CD4-positive, alpha-beta T cell treated with Interleukin-4 for 1 hour (primary cell): ENCODE measurements at regions not wholly inside any gene's neighbourhood (a gene's known extent, or its start where the extent isn't known, plus 50 kb on each side); places are given as distances from the start of the nearest gene placed in this dataset.

Experiments used
- DNase-seq, 2 donors: peaks; one replicate each; pipeline ENCODE4 v3.0.0-alpha.2; 2020 to 2022

DNA sequence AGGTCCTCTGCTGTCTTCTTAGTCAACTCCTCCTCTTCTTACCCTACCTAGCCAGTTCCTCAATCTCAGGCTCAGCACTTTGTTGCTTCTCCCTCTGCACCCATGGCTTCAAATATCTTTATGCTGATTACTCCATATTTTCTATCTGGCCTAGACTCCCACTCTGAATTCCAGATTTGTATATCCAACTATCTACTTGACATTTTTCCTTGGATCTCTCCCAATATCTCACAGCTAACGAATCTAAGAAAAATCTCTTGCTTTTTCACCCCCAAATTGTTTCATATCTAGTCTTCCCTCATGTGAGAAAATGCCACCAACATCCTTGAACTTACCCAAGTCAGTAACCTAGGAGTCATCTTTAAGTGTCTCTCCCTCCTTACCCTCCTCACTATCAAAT is 176.4 kb upstream of the ERCC4 start:
- DNase-seq, result no peak

DNA sequence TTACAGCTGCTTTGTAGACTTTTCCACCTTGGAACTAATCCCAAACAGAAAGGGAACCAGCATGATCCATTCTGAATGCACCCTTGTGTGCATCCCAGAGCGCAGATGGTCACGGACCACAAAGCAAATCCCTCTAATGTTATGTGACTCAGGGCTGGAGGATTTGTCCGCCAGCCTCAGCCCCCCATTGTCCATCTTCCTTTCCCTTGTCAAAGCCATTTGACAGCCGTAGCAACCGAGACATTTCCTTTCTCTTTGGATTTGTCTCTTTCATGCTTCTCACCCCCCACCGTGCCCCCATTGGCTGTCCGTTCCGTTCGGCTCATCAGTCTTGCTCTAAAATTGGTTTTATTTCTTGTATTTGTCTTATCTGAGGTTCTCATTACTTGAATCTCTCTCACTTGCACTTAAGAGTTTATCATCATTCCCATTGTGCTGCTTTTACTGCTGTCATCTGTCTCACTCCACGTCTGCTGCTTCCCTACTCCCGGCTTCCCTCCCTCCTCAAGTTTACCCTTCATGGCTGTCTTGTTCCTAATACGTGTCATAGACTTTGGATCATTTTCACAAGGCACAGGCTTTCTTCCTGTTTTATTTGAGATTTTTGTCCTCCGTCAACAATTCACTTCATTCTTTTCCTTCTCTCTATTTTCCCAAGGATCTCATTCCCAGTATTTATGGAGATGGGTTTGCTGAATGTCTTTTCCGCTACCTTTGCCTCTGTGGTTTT is 163.4 kb upstream of the ERCC4 start:
- DNase-seq, result no peak

DNA sequence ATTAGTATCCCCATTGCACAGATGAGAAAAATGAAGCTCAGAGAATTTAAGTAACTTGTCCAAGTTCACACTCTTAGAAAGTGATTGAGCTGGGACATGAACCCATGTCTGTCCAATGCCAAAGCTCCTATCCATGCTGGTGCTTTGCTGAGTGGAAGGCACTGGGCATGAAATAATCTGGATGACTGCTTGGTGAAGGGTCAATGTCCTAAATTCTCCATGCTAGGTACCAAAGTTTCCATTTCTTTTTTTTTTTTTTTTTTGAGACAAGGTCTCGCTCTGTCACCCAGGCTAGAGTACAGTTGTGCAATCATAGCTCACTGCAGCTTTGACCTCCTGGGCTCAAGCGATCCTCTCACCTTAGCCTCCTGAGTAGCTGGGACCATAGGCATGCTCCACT is 153.6 kb upstream of the ERCC4 start:
- DNase-seq, result no peak

DNA sequence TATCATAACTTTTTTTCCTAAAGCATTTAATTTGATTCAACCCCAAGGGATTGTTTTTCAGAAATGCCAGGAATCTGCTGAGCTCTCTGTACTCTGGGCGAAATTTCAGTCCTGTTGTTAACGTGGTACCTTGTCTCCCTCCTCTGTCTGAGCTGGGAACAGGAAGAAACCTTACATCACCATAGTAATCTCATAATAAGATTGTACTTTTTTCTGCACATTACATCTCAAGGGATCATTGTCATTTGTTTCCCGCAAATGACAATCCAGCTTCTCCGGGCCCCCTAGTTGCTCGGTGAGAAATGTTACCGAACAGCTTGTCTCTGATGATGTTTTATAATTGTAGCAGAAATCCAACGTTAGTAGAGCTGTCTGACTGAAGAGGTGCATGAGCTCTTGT is 152.7 kb upstream of the ERCC4 start:
- DNase-seq, result no peak

DNA sequence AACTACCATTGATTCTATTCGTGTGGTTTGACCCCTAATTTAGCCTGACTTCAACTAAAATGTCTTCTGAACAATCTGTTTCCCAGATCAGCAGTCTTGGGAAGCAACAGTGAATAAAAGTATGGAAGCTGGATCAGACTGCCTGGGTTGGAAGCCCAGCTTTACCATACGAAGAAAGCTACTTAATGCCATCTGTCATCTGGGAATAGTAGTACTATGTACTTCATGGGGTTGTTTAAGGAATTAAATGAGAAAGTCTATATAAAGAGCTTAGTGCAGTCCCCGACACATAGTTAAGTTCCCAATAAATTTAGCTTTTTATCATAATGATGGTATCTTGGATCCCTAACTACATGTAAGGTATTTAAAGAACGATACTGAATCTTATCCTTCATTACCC is 151.5 kb upstream of the ERCC4 start:
- DNase-seq, result no peak

DNA sequence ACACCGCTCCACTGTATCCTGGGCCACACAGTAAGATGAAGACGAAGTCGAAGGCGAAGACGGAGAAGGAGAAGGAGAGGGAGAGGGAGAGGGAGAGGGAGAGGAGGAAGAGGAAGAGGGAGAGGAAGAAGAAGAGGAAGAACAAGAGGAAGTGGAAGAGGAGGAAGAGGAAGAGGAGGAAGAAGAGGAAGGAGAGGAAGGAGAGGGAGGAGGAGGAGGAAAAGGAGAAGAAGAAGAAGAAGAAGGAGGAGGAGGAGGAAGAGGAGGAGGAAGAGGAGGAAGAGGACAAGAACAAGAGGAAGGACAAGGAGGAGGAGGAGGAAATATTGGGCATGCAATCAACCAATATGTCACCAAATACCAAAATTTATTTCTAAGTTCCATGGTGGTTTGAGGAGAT is 149.5 kb upstream of the ERCC4 start:
- no peak for DNase-seq

DNA sequence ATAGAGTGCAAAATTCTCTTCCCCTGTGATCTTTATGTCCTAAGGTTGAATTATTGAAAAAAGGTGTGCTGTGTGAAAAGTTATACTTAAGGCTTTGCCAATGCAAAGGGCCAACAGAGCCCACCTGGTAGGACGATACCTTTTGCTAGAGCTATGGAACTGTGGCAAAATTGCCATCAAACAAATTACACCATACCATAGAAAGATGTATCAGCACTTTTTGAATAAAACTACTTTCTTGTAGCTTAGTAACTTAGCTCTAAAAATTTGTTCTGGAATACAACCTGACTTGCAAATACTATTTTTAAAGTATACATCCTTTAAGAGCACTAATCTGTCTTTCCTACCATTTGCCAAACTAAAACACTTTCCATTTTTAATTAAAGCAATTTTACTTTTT is 147.2 kb upstream of the ERCC4 start:
- DNase-seq, result no peak

DNA sequence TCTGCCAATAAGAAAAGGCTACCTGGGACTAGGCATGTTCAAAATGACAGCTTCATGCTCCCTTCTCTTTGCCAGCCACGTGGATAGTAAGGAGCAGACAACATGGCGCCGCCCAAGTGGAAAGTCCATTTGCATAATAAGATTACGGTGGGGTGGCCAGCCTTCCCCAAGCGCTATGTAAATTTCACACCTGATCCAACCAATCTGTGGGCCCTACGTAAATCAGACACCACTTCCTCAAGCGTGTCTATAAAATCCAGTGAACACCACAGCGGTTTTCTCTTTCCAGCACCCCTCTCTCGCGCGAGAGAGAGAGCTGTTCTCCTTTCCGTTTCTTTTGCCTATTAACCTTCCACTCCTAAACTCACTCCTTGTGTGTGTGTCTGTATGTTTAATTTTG is 140.3 kb upstream of the ERCC4 start:
- DNase-seq, result no peak

DNA sequence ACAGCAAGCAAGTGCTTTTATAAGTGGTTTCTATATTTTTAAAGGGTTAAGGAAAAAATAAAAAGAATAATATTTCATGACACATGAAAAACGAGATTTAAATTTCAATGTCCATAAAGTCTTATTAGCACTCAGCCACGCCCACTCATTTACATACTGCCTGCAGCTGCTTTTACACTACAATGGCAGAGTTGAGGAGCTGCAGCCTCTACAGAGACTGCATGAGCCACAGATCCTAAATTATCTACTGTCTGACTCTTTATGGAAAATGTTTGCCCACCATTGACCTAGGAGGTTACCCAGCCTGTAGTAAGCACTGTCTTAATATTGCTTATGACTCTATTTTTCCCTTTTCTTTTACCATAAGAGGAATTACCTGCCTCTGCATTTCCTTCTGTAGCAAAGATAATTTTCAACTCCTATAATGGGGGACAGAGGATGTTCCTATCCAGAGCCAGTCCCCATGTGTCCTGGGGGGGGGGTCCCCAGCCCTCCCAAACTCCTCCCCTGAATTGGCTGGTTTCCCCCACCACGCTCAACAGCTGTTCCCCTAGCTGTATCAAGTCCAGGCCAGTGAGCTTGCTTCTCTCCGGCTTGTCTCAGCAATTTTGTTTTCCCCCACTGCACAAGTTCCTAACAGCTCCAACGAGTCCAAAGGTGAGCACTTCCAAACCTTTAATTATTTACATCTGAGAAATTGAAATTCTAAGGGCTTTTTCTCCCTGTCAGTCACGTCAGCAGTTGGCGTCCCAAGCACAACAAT is 139.4 kb upstream of the ERCC4 start:
- no peak for DNase-seq

DNA sequence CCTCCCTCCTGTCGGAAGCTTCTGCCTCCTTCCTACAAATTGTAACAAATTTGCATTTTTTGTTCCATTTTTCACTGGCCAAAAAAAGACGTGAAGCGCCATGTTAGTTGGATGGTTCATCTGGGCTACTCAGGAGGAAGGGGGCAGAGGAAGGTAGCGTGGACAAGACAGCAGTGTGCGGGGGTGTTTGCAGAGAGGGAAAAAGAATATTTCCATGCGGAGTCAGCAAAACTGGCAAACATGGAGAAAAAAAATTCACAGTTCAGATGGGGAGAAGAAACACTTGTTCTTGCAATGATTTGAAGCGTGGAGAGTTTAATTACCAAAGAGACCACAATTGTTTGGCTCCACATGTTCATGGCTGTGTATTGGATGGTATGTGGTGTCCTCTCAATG is 138.8 kb upstream of the ERCC4 start:
- DNase-seq, result no peak

DNA sequence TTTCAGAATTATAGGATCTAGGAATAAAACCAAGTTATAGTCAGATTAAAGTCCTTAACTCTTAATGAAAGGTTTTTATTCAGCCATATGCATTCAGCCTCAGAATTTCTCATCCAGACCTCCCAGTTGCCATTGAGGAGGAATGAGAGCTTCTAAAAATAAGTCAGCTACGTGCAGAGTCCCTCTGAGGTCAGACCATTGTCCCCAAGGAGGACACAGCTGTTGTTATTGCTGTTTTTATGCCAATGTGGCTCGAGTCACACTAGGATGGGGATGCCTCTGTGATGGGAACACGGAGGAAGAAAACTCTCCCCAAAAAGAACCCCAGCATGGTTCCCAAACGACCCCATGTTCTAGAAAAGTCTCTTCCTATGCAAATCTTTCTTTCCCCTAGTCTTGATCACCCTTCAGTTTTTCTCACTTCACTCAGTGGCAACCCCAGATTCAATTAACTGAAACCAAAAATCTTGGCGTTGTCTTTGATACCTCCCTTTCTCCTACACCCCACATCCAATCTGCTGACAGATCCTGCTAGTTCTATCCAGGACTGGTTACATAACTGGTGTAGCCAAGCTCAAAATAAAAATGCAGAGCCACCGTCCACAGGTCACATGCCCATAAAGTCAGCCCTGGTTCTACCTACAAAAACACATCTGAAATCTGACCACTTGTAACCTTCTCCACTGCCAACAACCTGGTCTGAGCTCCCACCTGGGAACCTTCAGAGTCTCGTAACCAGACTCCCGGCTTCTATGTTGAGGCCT is 138.2 kb upstream of the ERCC4 start:
- DNase-seq, result no peak

DNA sequence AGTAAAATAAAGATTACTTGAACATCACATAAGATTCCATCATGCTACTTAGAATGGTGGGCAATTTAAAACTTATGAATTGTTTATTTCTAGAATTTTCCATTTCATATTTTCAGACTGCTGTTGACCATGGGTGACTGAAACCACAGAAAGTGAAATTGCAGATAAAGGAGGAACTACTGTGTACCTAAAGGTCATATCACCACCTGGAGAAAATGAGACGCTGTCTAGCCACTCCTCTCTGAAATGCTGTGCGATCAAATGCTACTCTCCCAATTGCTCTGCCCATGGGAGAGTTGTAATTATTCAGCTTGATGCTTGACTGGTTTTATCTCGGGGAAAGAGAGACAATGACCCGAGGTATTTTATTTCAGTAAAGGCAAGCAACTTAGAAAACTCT is 128.9 kb upstream of the ERCC4 start:
- DNase-seq, result no peak

DNA sequence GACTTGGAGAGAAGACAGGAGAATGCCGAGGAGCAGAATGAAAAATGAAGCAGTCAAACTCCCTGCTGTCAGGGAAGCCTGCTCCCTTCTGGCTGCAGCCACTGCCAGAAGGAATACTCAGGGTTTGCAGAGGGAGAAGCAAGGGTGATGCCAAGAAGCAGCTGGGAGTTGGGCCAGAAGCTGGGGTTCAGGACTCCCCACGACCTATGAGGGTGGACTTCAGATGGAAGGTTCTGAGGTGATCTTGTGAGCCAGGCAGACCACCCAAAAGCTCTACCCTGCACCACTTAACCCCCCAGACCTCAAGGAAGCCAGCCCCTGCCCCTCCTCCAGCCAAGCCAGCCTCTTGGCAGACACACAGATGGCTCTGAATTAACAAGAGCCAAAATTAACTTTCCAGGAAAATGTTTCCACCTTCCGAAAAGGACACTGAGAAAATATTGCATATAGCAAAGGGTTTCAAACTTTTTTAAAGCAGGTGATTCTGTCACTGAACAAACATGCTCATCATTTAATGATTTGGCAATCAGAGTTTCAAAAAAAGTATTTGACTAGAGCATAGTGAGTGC is 126.0 kb upstream of the ERCC4 start:
- DNase-seq, result no peak

DNA sequence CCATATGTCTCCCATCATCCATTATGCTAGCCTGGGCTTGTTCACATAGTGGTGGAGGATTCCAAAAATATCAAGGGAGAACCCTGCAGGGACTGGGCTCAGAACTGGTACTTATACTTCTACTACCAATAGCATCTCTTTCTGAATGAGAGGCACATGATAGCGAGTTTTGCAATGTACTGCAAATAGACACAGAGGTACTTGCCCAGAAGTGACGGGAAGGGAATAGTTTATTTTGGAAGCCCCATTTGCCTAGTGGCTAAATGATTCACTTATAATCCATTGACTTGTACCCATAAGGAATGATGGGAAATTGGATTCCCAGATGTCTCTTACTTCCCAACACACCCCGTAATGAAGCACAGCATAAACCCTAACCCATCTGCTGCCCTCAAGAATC is 124.8 kb upstream of the ERCC4 start:
- no peak for DNase-seq

DNA sequence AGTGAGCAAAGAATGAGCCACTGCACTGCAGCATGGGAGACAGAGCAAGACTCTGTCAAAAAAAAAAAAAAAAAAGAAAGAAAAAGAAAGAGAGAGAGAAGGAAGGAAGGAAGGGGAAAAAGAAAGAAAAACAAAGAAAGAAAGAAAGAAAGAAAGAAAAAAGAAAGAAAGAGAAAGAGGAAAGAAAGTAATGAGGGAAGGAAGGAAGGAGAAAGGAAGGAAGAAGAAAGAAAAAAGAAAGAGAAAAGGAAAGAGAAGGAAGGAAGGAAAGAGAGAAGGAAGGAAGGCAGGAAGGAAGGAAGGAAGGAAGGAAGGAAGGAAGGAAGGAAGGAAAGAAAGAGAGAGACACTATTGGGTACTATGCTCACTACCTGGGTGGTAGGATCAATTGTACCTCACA is 122.2 kb upstream of the ERCC4 start:
- DNase-seq, result no peak

DNA sequence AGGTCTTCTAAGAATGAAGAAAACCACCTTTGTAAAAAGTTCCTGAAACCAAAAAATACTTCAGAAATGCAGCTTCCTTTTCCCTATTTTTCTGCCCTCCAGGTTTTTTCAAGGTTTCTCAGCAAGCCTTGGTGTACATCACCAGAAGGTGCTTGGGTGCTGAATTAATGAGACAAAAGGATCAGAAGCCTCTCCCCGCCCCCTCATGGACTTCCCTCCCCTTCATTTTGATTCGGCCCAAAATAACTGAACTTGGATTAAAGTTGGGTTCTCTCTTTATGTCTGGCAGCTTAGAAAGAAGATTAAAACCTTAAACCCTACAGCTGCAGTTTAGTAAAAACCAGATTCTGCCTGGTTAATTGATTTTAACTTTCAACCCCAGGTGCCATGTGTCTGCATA is 121.7 kb upstream of the ERCC4 start:
- no peak for DNase-seq

DNA sequence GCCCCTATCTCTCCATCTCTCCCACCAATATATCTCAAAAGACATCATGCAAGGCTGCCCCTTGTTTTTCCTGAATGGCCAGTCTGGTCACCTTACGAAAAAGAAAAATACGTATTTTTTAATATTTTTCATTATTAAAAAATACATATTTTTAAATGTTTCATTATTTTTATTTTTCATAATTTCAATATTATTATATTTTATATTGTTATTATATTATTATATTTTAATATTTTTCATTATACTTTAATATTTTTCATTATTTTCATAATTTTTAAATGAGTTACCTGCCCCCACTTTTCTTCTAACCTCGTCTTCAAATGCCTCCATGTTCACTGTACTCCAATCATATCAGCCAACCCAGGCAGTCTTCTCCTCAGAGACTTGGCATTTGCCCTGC is 116.0 kb upstream of the ERCC4 start:
- no peak for DNase-seq

DNA sequence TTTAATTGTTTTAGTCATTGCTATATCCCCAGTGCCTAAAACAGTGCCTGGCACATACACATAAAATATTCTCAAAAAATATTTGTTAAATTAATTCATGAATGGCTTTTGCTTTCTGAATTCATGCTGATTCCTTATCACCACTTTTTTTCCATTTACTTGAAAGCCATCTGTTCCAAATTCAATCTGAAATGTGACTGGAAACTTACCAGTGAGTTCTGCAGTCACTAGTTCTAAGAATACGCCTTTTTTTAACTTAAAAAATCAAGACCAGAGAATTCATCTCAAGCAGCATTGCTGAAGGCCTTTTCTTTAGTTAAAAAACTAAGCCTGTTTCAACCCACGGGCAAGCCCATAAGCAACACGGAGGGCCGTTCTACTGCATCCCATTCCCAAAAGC is 114.0 kb upstream of the ERCC4 start:
- DNase-seq, result no peak

DNA sequence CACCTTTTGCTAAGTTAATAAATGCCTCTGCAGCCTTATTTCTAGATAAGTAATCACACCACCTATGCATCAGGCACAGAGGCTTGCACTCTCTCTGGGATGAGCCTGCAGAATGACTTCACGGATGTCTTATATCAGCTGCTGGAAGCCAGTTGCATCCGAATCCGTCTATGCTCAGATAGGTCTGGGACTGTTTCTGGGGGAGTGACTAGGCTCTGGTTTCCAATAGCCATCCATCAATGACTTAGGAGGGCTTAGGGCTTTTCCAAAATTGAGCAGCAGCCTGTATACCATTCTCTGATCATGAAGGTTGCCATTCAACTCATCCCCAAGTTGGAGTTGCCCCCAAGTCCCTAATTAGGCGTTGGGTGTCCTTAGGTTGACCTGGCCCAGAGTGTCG is 113.3 kb upstream of the ERCC4 start:
- DNase-seq, result no peak

DNA sequence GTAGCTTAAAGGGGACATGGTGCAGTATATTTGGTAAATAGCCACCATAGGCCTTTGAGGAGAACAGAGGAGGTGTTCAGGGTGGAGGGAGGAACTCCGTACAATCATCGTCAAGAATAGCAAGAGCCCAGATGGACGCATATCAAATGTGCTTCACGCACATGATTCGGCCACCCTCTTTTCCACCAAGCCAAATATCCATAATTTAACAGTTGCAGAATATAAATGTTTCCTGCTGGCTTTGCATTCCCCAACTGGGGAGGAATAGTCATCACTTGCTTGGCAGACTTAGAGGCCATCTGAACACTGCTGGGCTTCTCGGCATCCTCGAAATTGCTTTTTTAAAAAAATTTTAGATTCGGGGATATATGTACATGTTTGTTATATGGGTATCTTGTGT is 111.9 kb upstream of the ERCC4 start:
- no peak for DNase-seq

DNA sequence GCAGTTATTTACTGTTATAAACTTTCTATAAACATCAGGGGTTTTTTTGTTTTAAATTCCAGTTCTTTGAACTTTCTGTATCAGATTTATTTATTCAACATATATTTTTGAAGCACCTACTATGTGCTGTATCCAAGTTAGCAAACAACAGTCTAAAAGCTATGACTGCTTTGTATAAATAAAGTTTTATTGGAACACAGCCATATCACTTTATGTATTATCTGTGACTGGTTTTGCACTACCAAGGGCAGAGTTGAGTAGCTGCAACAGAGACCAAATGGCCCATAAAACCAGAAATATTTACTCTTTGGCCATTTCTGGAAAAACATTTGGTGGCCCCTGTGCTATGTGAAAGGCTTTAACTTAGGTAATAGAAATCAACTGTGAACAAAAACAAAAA is 110.2 kb upstream of the ERCC4 start:
- DNase-seq, result no peak

DNA sequence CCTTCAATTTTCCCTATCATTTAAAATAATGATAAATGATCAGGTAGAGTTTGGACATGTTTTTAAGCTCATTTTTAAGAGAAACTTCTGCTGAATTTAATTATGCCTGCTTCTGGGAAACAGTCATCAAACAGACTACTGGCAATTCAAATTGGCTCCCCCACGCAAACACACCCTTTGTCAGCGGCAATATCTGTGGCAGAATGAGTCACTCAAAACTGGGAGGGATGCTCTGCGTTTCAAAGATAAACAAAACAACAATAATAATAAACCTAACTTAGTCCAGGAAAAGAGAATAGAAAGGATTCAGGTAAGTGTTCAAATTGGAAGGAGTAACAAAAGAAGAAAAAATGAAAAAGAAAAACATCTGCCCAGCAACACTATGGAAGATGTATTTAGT is 108.1 kb upstream of the ERCC4 start:
- no peak for DNase-seq

DNA sequence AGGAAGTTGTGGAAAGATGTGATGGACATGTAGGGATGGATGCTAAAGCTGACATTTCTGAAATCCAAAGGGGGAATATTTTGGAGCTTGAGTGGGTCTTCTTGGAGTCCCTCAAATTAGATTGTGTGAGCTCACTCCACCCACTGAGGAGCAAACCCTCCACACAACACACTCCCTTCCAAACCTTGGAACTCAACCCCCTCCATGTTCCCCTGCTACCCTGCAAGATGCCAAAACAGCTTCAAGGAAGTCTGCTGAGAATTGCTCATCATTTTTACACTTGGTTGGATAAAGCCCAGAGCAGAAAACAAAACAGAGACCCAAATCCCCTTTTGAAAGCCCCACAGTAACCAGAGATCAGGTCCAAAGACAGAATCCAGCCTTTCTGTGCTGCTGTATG is 103.3 kb upstream of the ERCC4 start:
- DNase-seq, result no peak

DNA sequence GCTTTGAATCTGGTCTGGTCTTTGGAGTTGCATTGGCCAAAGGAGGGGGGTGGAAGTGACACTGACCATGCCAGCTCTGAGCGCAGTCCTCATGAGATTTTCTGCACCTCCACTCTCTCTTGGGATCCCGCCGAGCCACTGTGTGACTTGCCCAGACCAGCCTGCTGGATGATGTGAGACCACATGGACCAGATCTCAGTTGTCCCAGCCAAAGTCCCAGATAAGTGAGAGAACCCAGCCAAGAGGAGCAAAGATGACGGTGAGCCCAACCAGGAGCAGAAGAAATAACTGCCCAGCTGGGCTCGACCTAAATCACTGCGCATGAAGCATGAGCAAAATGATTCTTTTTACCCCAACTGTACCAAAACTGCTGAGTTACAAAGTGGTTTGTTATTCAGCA is 96.5 kb upstream of the ERCC4 start:
- DNase-seq, result no peak
